ENCODE measurements at regions not wholly inside any gene's neighbourhood (a gene's known extent, or its start where the extent isn't known, plus 50 kb on each side); places are given as distances from the start of the nearest gene placed in this dataset.

DNA sequence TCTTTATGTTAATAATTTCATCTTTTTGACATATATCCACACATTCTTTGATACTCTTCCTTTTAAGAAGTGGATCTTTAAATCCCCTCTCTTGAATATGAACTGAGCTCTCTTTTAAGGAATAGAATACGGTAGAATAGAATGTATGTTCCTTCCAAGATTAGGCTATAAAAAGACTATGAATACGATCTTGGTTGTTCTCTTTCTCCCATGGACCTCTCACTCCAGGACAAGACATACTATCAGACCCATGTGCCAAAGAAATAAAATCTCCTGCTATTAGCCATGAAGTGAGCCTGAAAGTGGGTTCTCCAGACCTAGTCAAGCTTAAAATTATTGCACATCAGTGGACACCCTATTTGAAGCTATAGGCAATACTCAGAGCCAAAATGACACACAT lies 392.2 kb upstream of the ANO3 start:
- ChIA-PET POLR2A (no interaction called here), CTCF (no interaction called here)

- POLR2A ChIA-PET: no interaction called here
- CTCF ChIA-PET: no interaction called here
Observed at GRCh38 chr11:25941353-25941752, 390.6 kb upstream of the ANO3 start.

- CTCF ChIA-PET: no interaction called here
- POLR2A ChIA-PET: no interaction called here
Observed at GRCh38 chr11:25943031-25943430, 388.9 kb upstream of the ANO3 start.

- CTCF ChIA-PET: no interaction called here
- POLR2A ChIA-PET: no interaction called here
Observed at GRCh38 chr11:25943777-25944661, 387.9 kb upstream of the ANO3 start.

- ChIA-PET CTCF (no interaction called here), POLR2A (no interaction called here)
Observed at GRCh38 chr11:25949918-25950317, 382.0 kb upstream of the ANO3 start.

GRCh38 chr11:25953006-25953405 lies 378.9 kb upstream of the ANO3 start:
- ChIA-PET POLR2A (no interaction called here), CTCF (no interaction called here)

- ChIA-PET POLR2A (no interaction called here), CTCF (no interaction called here)
Observed at GRCh38 chr11:25958045-25958444, 373.9 kb upstream of the ANO3 start.

DNA sequence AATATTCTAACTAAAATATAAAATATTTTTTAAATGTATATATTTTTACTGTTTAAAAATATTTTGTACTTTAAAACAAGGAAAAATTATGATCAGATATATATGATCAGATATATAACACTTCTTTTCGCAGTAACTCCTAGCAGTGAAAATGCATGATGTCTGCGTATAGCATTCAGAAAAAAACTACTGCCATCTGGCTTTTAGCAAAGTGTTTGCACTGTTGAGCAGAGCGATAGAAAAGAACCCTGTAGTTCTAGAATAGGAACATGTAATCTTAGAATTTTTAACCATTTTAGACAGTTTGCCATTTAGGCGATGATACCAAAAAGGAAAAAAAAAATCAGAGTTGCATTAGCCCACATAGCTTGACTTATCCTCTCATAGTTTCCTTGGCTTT lies 370.4 kb upstream of the ANO3 start:
- CTCF ChIA-PET: no interaction called here
- POLR2A ChIA-PET: no interaction called here

GRCh38 chr11:25970726-25971508 lies 361.0 kb upstream of the ANO3 start:
- ChIA-PET POLR2A (no interaction called here), CTCF (no interaction called here)

DNA sequence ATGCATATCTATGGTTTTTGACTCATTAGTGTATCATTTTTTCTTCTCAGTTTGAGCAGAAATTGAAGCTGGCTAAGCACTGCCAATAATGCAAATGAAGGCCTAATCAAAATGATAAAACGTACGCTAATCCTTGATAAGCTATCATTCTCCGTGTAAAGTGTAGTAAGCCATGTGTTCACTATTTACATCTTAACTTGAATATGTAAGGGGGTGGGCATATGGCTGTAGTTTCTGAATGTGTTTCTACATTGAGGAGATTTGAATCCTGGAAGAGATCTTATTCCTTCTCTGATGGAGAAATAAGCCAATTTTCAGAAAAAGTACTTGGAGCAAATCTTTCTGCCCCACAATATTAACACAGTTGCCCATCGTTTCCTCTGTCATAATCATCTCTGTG lies 351.8 kb upstream of the ANO3 start:
- CTCF ChIA-PET: no interaction called here
- POLR2A ChIA-PET: no interaction called here

- POLR2A ChIA-PET: no interaction called here
- CTCF ChIA-PET: no interaction called here
Observed at GRCh38 chr11:25981998-25982397, 349.9 kb upstream of the ANO3 start.

- ChIA-PET POLR2A (no interaction called here), CTCF (no interaction called here)
Observed at GRCh38 chr11:25983280-25983679, 348.6 kb upstream of the ANO3 start.

- CTCF ChIA-PET: no interaction called here
- POLR2A ChIA-PET: no interaction called here
Observed at GRCh38 chr11:25988178-25988577, 343.8 kb upstream of the ANO3 start.

DNA sequence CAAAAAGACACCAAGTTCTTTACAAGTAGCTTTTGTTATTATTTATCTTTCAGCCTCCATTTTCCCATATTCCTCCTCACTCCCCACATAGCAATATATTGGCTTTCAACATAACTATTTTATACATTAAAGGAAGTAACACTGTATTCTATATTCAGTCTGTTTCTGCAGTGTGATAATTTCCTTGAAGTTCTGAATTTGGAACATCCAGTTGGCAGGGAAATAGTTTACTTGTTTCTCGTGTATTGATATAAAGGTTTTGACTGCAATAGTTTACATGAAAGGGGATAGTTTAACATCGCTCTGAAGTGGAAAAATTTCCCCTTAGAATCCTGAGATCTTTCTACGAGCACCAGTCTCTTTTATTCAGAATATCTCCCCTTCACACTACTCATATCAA lies 341.5 kb upstream of the ANO3 start:
- ChIA-PET CTCF (no interaction called here), POLR2A (no interaction called here)

GRCh38 chr11:25991476-25991875 lies 340.5 kb upstream of the ANO3 start:
- ChIA-PET CTCF (no interaction called here), POLR2A (no interaction called here)

- ChIA-PET POLR2A (no interaction called here), CTCF (no interaction called here)
Observed at GRCh38 chr11:25992294-25992693, 339.6 kb upstream of the ANO3 start.

DNA sequence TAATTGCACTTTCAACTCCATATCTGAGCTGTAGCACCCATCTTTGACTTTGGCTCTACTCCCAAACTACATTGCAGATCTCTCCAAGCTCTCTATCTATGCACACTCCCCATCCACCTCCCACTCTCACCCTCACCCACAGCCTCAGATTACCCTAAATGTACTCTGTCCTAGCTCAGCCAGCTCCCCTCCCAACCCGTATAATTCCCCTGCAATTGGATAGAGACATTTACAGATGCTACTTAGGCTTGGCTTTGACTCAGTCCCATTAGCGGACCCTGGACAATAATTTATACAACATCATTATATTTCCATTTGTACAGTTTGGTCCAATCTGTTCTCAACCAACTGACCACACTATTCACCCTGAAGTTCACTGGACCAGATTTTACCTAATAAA lies 338.9 kb upstream of the ANO3 start:
- ChIA-PET POLR2A (no interaction called here), CTCF (no interaction called here)

GRCh38 chr11:26011474-26011873 lies 320.5 kb upstream of the ANO3 start:
- ChIA-PET CTCF (no interaction called here), POLR2A (no interaction called here)

- ChIA-PET CTCF (no interaction called here), POLR2A (no interaction called here)
Observed at GRCh38 chr11:26014456-26015115, 317.3 kb upstream of the ANO3 start.

- POLR2A ChIA-PET: no interaction called here
- CTCF ChIA-PET: no interaction called here
Observed at GRCh38 chr11:26017322-26017860, 314.5 kb upstream of the ANO3 start.

DNA sequence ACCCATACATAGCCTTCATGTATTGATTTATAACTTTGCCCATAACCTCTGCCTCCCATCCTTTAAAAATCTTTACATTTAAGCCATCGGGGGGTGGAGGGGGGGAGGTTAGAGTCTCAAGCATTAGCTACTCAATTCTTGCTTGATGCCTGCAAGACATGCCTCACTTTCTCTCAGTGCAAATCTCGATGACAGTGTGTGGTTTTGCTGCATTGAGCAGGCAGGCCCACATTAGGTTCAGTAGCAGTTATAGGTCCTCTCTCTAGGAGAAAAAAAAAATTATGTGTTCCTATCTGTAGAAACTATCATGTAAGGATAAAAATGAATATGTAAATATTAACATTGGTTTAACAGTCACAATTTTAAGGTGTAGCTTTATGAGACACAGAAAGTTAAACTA lies 314.0 kb upstream of the ANO3 start:
- POLR2A ChIA-PET: no interaction called here
- CTCF ChIA-PET: no interaction called here

Measured in activated CD8-positive, alpha-beta memory T cell treated with anti-CD3 and anti-CD28 coated beads for 36 hours (primary cell).